ENCODE measurements at regions not wholly inside any gene's neighbourhood (a gene's known extent, or its start where the extent isn't known, plus 50 kb on each side); places are given as distances from the start of the nearest gene placed in this dataset.

DNA sequence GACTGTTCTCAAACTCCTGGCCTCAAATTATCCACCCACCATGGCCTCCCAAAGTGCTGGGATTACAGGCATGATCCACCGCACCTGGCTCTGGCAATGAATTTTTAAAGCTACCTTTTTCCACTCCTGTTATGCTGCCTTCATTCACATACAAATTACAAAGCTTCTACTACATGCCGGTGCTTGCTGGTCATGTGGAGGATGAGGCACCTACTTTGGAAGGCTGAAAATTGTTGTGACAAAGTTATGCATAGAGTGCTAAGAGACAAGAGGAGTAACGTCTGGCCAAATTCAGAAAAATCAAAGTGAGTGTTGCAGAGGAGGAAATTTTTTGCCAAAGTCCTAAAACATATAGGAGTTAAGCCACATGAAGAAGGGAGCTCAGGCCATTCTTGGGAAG is 191.7 kb upstream of the PPFIA2 start:
- 86% methylated on average over 1 of the region's 3 CpGs for WGBS (ENCODE audit: insufficient coverage)
- ChIA-PET POLR2A (no interaction called here), CTCF (no interaction called here)
- Histone ChIP-seq H3K4me2 (replicated peaks; ENCODE audit: low read depth, low read length, poor library complexity, severe bottlenecking) (no peak overlapping the region), H3K4me3 (ENCODE audit: control extremely low read depth in 1 of 5, extremely low read depth in 1 of 5, insufficient read depth in 1 of 5, low read depth in 2 of 5, low read length in 4 of 5) (no peak overlapping the region), H3K27me3 (replicated peaks in 1 of 4; ENCODE audit: control extremely low read depth in 1 of 4, control insufficient read depth in 3 of 4, insufficient read depth in 4 of 4, low read length in 3 of 4) (no peaks in the 10 kb centered on the region), H3K79me2 (ENCODE audit: control insufficient read depth, insufficient read depth, low read length) (no peaks in the 10 kb centered on the region), H3K4me1 (ENCODE audit: control insufficient read depth in 2 of 2, insufficient read depth in 2 of 2, low read length in 2 of 2) (no peaks in the 10 kb centered on the region), H3K9me3 (ENCODE audit: control extremely low read depth in 1 of 3, control insufficient read depth in 2 of 3, insufficient read depth in 1 of 3, low read length in 2 of 3) (no peaks in the 10 kb centered on the region), H4K20me1 (ENCODE audit: control insufficient read depth, insufficient read depth, low read length, poor library complexity, severe bottlenecking) (no peaks in the 10 kb centered on the region), H2AFZ (ENCODE audit: insufficient read depth, low read depth, low read length, poor library complexity, severe bottlenecking) (no peak overlapping the region), H3K36me3 (replicated peaks in 1 of 2; ENCODE audit: control extremely low read depth in 1 of 2, control insufficient read depth in 1 of 2, extremely low read depth in 1 of 2, insufficient read depth in 2 of 2, low read length in 1 of 2) (no peaks in the 10 kb centered on the region), H3K27ac (ENCODE audit: low read length in 2 of 2) (no peak overlapping the region), H3K9ac (ENCODE audit: low read length) (no peak overlapping the region)
- no peaks in the 10 kb centered on the region for H3K4me1 Mint-ChIP-seq
- no peaks in the 10 kb centered on the region for H3K9me3 Mint-ChIP-seq (ENCODE audit: insufficient read depth)
- no peaks in the 10 kb centered on the region for H3K27me3 Mint-ChIP-seq
- intact Hi-C loops (cut with micrococcal nuclease) = no loop called here
- H3K27ac Mint-ChIP-seq = no peak overlapping the region
- TF ChIP-seq EZH2 (IDR thresholded peaks at IDR 0.05; ENCODE audit: borderline replicate concordance, insufficient read depth, low read depth, low read length, poor library complexity, severe bottlenecking) (no peak), CTCF (IDR thresholded peaks at IDR 0.05) (no peak)
- no peak overlapping the region for H3K4me3 Mint-ChIP-seq
- ATAC-seq (ENCODE audit: low read depth) = no peak
- no peak for DNase-seq

- Histone ChIP-seq H4K20me1 (ENCODE audit: control insufficient read depth, insufficient read depth, low read length, poor library complexity, severe bottlenecking) (no peaks in the 10 kb centered on the region), H3K9ac (ENCODE audit: low read length) (no peak overlapping the region), H3K27ac (ENCODE audit: low read length in 2 of 2) (no peak overlapping the region), H3K79me2 (ENCODE audit: control insufficient read depth, insufficient read depth, low read length) (no peaks in the 10 kb centered on the region), H3K27me3 (replicated peaks in 1 of 4; ENCODE audit: control extremely low read depth in 1 of 4, control insufficient read depth in 3 of 4, insufficient read depth in 4 of 4, low read length in 3 of 4) (no peaks in the 10 kb centered on the region), H3K4me2 (replicated peaks; ENCODE audit: low read depth, low read length, poor library complexity, severe bottlenecking) (no peak overlapping the region), H3K9me3 (ENCODE audit: control extremely low read depth in 1 of 3, control insufficient read depth in 2 of 3, insufficient read depth in 1 of 3, low read length in 2 of 3) (no peaks in the 10 kb centered on the region), H3K4me1 (ENCODE audit: control insufficient read depth in 2 of 2, insufficient read depth in 2 of 2, low read length in 2 of 2) (no peaks in the 10 kb centered on the region), H3K36me3 (replicated peaks in 1 of 2; ENCODE audit: control extremely low read depth in 1 of 2, control insufficient read depth in 1 of 2, extremely low read depth in 1 of 2, insufficient read depth in 2 of 2, low read length in 1 of 2) (no peaks in the 10 kb centered on the region), H2AFZ (ENCODE audit: insufficient read depth, low read depth, low read length, poor library complexity, severe bottlenecking) (no peak overlapping the region), H3K4me3 (ENCODE audit: control extremely low read depth in 1 of 5, extremely low read depth in 1 of 5, insufficient read depth in 1 of 5, low read depth in 2 of 5, low read length in 4 of 5) (no peak overlapping the region)
- no CpG with 5 or more reads among the region's 2 CpGs for WGBS (ENCODE audit: insufficient coverage)
- Mint-ChIP-seq H3K9me3 (ENCODE audit: insufficient read depth) (no peaks in the 10 kb centered on the region), H3K27me3 (no peaks in the 10 kb centered on the region), H3K27ac (no peak overlapping the region), H3K4me3 (no peak overlapping the region), H3K4me1 (no peaks in the 10 kb centered on the region)
- DNase-seq = no peak
- intact Hi-C loops (cut with micrococcal nuclease) = no loop called here
- ATAC-seq (ENCODE audit: low read depth) = no peak
- TF ChIP-seq CTCF (IDR thresholded peaks at IDR 0.05) = no peak
- TF ChIP-seq EZH2 (IDR thresholded peaks at IDR 0.05; ENCODE audit: borderline replicate concordance, insufficient read depth, low read depth, low read length, poor library complexity, severe bottlenecking) = no peak
- ChIA-PET CTCF (no interaction called here), POLR2A (no interaction called here)
These were observed 190.7 kb upstream of the PPFIA2 start for GRCh38 chr12:81949841-81950308.
